K562 (cell line): ENCODE measurements at regions not wholly inside any gene's neighbourhood (a gene's known extent, or its start where the extent isn't known, plus 50 kb on each side); places are given as distances from the start of the nearest gene placed in this dataset.

Source experiments
- DIDO1 ChIP-seq: fragments of 450-650 bp; IDR thresholded peaks from 2 replicates; pipeline ENCODE4 v1.6.1; 2016; ENCODE audit warnings: low read depth, missing biosample characterization, missing genetic modification characterization
- RAD51 ChIP-seq: fragments of 450-650 bp; IDR thresholded peaks from 2 replicates; pipeline ENCODE4 v1.7.1; 2016; ENCODE audit warnings: low read depth, mild to moderate bottlenecking, borderline replicate concordance
- SMARCA5 ChIP-seq: fragments of 450-650 bp; IDR thresholded peaks from 2 replicates; pipeline ENCODE4 v1.6.1; 2016
- SP1 ChIP-seq: sonication (generic); formaldehyde crosslinking; IDR thresholded peaks from 2 replicates; pipeline ENCODE4 v1.8.1; 2022; ENCODE audit warnings: mild to moderate bottlenecking, missing genetic modification reagents
- SUPT5H ChIP-seq: fragments of 450-650 bp; IDR thresholded peaks from 2 replicates; pipeline ENCODE4 v1.6.1; 2016
- TF ChIP-seq, protein P1 (sequence below): fragments of 200-600 bp; sonication (generic); IDR thresholded peaks from one replicate; pipeline ENCODE4 v1.6.1; 2012; ENCODE audit warnings: mild to moderate bottlenecking, low read depth, low read length, inconsistent platforms
- TF ChIP-seq, protein P2 (sequence below): fragments of 250-450 bp; sonication (Bioruptor Pico); IDR thresholded peaks from 2 replicates; pipeline ENCODE4 v1.5.0; 2020; ENCODE audit warnings: mild to moderate bottlenecking, borderline replicate concordance
- TF ChIP-seq, protein P3 (sequence below): fragments of 250-450 bp; sonication (Bioruptor Pico); IDR thresholded peaks from 2 replicates; pipeline ENCODE4 v1.4.0; 2020; ENCODE audit warnings: mild to moderate bottlenecking, moderate library complexity
- TF ChIP-seq, protein P4 (sequence below): fragments of 250-450 bp; sonication (Bioruptor Pico); IDR thresholded peaks from 2 replicates; pipeline ENCODE4 v1.4.0; 2020

DNA sequence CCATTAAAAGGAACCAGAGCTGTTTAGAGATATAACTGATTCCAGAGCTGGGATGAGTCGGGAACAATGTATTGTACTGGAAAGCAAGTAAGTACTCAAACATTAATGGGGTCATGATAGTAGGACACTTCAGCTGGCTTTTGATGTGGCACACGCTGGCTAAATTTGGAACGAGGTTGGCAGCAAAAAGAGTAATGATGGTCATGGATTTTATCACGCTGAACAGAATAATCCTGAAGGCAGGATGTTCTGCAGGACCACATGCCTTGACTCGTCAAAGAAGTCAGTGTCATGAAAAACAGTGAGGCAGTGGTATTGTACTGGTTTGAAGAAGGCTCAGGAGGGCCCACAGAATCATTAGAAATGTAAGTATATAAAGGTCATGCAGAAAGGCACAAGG, 220.3 kb downstream of the SNX13 start (continued):
- TF ChIP-seq, protein P1, sequence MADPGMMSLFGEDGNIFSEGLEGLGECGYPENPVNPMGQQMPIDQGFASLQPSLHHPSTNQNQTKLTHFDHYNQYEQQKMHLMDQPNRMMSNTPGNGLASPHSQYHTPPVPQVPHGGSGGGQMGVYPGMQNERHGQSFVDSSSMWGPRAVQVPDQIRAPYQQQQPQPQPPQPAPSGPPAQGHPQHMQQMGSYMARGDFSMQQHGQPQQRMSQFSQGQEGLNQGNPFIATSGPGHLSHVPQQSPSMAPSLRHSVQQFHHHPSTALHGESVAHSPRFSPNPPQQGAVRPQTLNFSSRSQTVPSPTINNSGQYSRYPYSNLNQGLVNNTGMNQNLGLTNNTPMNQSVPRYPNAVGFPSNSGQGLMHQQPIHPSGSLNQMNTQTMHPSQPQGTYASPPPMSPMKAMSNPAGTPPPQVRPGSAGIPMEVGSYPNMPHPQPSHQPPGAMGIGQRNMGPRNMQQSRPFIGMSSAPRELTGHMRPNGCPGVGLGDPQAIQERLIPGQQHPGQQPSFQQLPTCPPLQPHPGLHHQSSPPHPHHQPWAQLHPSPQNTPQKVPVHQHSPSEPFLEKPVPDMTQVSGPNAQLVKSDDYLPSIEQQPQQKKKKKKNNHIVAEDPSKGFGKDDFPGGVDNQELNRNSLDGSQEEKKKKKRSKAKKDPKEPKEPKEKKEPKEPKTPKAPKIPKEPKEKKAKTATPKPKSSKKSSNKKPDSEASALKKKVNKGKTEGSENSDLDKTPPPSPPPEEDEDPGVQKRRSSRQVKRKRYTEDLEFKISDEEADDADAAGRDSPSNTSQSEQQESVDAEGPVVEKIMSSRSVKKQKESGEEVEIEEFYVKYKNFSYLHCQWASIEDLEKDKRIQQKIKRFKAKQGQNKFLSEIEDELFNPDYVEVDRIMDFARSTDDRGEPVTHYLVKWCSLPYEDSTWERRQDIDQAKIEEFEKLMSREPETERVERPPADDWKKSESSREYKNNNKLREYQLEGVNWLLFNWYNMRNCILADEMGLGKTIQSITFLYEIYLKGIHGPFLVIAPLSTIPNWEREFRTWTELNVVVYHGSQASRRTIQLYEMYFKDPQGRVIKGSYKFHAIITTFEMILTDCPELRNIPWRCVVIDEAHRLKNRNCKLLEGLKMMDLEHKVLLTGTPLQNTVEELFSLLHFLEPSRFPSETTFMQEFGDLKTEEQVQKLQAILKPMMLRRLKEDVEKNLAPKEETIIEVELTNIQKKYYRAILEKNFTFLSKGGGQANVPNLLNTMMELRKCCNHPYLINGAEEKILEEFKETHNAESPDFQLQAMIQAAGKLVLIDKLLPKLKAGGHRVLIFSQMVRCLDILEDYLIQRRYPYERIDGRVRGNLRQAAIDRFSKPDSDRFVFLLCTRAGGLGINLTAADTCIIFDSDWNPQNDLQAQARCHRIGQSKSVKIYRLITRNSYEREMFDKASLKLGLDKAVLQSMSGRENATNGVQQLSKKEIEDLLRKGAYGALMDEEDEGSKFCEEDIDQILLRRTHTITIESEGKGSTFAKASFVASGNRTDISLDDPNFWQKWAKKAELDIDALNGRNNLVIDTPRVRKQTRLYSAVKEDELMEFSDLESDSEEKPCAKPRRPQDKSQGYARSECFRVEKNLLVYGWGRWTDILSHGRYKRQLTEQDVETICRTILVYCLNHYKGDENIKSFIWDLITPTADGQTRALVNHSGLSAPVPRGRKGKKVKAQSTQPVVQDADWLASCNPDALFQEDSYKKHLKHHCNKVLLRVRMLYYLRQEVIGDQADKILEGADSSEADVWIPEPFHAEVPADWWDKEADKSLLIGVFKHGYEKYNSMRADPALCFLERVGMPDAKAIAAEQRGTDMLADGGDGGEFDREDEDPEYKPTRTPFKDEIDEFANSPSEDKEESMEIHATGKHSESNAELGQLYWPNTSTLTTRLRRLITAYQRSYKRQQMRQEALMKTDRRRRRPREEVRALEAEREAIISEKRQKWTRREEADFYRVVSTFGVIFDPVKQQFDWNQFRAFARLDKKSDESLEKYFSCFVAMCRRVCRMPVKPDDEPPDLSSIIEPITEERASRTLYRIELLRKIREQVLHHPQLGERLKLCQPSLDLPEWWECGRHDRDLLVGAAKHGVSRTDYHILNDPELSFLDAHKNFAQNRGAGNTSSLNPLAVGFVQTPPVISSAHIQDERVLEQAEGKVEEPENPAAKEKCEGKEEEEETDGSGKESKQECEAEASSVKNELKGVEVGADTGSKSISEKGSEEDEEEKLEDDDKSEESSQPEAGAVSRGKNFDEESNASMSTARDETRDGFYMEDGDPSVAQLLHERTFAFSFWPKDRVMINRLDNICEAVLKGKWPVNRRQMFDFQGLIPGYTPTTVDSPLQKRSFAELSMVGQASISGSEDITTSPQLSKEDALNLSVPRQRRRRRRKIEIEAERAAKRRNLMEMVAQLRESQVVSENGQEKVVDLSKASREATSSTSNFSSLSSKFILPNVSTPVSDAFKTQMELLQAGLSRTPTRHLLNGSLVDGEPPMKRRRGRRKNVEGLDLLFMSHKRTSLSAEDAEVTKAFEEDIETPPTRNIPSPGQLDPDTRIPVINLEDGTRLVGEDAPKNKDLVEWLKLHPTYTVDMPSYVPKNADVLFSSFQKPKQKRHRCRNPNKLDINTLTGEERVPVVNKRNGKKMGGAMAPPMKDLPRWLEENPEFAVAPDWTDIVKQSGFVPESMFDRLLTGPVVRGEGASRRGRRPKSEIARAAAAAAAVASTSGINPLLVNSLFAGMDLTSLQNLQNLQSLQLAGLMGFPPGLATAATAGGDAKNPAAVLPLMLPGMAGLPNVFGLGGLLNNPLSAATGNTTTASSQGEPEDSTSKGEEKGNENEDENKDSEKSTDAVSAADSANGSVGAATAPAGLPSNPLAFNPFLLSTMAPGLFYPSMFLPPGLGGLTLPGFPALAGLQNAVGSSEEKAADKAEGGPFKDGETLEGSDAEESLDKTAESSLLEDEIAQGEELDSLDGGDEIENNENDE: no peak
- TF ChIP-seq SUPT5H (no peak), RAD51 (no peak), SMARCA5 (no peak), DIDO1 (tag) (no peak), SP1 (CRISPR knock-in tag) (no peak)
- TF ChIP-seq, protein P2, sequence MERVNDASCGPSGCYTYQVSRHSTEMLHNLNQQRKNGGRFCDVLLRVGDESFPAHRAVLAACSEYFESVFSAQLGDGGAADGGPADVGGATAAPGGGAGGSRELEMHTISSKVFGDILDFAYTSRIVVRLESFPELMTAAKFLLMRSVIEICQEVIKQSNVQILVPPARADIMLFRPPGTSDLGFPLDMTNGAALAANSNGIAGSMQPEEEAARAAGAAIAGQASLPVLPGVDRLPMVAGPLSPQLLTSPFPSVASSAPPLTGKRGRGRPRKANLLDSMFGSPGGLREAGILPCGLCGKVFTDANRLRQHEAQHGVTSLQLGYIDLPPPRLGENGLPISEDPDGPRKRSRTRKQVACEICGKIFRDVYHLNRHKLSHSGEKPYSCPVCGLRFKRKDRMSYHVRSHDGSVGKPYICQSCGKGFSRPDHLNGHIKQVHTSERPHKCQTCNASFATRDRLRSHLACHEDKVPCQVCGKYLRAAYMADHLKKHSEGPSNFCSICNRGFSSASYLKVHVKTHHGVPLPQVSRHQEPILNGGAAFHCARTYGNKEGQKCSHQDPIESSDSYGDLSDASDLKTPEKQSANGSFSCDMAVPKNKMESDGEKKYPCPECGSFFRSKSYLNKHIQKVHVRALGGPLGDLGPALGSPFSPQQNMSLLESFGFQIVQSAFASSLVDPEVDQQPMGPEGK: no peak
- TF ChIP-seq, protein P3, sequence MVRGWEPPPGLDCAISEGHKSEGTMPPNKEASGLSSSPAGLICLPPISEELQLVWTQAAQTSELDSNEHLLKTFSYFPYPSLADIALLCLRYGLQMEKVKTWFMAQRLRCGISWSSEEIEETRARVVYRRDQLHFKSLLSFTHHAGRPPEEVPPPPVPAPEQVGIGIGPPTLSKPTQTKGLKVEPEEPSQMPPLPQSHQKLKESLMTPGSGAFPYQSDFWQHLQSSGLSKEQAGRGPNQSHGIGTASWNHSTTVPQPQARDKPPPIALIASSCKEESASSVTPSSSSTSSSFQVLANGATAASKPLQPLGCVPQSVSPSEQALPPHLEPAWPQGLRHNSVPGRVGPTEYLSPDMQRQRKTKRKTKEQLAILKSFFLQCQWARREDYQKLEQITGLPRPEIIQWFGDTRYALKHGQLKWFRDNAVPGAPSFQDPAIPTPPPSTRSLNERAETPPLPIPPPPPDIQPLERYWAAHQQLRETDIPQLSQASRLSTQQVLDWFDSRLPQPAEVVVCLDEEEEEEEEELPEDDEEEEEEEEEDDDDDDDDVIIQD (CRISPR knock-in tag): no peak
- TF ChIP-seq, protein P4, sequence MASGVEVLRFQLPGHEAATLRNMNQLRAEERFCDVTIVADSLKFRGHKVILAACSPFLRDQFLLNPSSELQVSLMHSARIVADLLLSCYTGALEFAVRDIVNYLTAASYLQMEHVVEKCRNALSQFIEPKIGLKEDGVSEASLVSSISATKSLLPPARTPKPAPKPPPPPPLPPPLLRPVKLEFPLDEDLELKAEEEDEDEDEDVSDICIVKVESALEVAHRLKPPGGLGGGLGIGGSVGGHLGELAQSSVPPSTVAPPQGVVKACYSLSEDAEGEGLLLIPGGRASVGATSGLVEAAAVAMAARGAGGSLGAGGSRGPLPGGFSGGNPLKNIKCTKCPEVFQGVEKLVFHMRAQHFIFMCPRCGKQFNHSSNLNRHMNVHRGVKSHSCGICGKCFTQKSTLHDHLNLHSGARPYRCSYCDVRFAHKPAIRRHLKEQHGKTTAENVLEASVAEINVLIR (CRISPR knock-in tag): no peak
